ENCODE measurements at regions not wholly inside any gene's neighbourhood (a gene's known extent, or its start where the extent isn't known, plus 50 kb on each side); places are given as distances from the start of the nearest gene placed in this dataset.

DNA sequence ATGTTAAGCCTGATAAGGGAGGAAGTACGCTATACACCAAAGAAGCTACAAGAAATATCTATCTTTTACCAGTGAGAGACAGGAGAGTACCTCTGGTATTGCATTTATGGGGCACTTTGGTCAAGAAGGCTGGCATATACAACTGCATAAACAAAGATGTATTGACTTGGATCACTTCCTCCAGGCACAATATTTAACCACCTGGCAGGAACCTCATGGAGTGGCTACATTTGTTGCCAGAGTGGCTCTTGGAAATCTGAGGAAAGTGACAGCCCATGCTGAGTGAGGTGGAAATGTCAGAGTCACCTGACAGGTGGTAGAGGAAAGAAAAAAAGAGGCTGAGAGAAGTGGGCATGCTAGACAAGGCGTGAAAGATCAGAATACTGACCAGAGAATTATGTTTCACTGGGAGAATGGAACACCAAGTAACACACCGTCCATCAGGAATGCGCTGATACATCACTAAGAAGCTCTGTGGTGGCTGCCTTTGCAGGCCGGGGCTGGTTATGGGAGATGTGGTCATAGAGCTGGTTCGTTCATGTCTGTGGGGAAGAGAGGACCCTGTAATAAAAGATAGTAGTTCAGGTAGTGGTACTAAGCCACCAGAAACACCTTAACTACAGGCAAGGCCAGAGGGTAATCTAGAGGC, 61.4 kb upstream of the UFL1 start:
- no peak for DNase-seq (ENCODE audit: low read depth in 1 of 2, low spot score in 1 of 2)
- Histone ChIP-seq H3K27me3 (ENCODE audit: insufficient read depth, poor library complexity, severe bottlenecking) (no peaks in the 10 kb centered on the region), H3K27ac (replicated peaks) (no peak overlapping the region), H3K4me3 (replicated peaks; ENCODE audit: insufficient read depth, low read length) (no peak overlapping the region)
- TF ChIP-seq POLR2AphosphoS5 (IDR thresholded peaks at IDR 0.05; ENCODE audit: low read depth) (no peak), SPI1 (IDR thresholded peaks at IDR 0.05; ENCODE audit: borderline replicate concordance, low read depth) (no peak), GABPA (IDR thresholded peaks at IDR 0.05; ENCODE audit: low read depth) (no peak)
- TF ChIP-seq, protein P1, sequence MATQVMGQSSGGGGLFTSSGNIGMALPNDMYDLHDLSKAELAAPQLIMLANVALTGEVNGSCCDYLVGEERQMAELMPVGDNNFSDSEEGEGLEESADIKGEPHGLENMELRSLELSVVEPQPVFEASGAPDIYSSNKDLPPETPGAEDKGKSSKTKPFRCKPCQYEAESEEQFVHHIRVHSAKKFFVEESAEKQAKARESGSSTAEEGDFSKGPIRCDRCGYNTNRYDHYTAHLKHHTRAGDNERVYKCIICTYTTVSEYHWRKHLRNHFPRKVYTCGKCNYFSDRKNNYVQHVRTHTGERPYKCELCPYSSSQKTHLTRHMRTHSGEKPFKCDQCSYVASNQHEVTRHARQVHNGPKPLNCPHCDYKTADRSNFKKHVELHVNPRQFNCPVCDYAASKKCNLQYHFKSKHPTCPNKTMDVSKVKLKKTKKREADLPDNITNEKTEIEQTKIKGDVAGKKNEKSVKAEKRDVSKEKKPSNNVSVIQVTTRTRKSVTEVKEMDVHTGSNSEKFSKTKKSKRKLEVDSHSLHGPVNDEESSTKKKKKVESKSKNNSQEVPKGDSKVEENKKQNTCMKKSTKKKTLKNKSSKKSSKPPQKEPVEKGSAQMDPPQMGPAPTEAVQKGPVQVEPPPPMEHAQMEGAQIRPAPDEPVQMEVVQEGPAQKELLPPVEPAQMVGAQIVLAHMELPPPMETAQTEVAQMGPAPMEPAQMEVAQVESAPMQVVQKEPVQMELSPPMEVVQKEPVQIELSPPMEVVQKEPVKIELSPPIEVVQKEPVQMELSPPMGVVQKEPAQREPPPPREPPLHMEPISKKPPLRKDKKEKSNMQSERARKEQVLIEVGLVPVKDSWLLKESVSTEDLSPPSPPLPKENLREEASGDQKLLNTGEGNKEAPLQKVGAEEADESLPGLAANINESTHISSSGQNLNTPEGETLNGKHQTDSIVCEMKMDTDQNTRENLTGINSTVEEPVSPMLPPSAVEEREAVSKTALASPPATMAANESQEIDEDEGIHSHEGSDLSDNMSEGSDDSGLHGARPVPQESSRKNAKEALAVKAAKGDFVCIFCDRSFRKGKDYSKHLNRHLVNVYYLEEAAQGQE (IDR thresholded peaks at IDR 0.05; ENCODE audit: insufficient replicate concordance, low read depth), result no peak
- TF ChIP-seq, protein P2, sequence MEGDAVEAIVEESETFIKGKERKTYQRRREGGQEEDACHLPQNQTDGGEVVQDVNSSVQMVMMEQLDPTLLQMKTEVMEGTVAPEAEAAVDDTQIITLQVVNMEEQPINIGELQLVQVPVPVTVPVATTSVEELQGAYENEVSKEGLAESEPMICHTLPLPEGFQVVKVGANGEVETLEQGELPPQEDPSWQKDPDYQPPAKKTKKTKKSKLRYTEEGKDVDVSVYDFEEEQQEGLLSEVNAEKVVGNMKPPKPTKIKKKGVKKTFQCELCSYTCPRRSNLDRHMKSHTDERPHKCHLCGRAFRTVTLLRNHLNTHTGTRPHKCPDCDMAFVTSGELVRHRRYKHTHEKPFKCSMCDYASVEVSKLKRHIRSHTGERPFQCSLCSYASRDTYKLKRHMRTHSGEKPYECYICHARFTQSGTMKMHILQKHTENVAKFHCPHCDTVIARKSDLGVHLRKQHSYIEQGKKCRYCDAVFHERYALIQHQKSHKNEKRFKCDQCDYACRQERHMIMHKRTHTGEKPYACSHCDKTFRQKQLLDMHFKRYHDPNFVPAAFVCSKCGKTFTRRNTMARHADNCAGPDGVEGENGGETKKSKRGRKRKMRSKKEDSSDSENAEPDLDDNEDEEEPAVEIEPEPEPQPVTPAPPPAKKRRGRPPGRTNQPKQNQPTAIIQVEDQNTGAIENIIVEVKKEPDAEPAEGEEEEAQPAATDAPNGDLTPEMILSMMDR (IDR thresholded peaks at IDR 0.05; ENCODE audit: insufficient read depth, low read length), result no peak

DNA sequence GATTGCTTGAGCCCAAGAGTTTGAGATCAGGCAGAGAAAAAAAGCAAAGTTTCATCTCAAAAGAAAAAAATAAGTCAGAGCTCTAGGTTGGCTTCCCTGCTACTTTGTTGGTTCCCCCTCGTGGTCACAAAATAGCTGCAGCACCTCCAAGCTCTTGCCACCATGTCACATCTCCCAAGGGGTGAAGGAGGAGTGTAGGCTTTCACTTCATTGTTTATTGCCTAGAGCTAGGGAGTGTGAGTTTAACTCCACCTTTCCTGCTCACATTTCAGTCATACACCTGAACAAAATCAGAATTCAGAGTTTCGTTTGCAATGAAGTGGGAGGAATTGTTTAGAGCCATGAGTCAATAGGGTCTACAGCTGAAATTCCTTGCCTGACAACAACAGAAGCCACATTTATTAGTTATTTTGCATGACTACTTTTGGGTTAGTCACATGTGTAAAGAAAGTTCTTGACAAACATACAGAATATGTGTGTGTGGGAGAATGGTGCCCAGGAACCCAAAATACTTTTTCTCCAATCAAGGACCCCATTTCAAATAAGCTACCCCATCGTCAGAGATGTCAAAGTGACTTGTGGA, 56.2 kb upstream of the UFL1 start:
- no peaks in the 10 kb centered on the region for H3K27me3 ChIP-seq (ENCODE audit: insufficient read depth, poor library complexity, severe bottlenecking)
- TF ChIP-seq GABPA (IDR thresholded peaks at IDR 0.05; ENCODE audit: low read depth) (no peak), POLR2AphosphoS5 (IDR thresholded peaks at IDR 0.05; ENCODE audit: low read depth) (no peak)
- DNase-seq (ENCODE audit: low read depth in 1 of 2, low spot score in 1 of 2), result no peak

DNA sequence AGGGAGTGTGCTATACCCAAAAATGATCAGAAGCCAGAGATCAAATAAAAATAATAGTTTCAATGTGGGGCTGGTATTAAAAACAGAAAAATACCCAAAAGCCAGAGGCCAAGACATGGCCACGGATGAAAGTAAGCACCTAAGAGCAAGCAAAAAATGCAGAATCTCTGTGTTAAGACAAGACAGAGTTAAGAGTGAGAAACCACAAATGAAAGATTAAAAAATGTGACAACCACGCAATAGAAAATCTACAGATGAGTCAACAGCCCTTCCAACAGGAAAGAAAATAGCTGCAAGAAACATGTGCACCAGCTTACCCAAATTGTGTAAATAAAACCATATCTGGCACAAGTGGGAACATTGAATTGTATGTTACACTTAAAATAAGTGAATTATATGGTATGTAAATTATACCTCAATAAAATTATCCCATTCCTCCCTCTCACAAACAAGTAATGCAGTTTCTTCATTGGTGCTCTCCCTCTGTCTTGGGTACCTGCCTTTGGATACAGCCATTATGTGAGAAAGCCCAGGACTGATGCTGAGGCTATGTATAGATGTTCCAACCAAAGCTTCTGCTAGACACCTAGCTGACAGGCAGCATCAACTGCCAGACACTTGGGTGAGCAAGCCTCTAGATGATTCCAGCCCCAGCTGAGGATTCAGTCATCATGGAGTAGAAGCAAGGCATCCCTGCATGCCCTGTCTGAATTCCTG, 55.3 kb upstream of the UFL1 start:
- no peak for DNase-seq (ENCODE audit: low read depth in 1 of 2, low spot score in 1 of 2)
- TF ChIP-seq SPI1 (IDR thresholded peaks at IDR 0.05; ENCODE audit: borderline replicate concordance, low read depth), result no peak
- TF ChIP-seq GABPA (IDR thresholded peaks at IDR 0.05; ENCODE audit: low read depth), result no peak
- H3K27me3 ChIP-seq (ENCODE audit: insufficient read depth, poor library complexity, severe bottlenecking), result no peaks in the 10 kb centered on the region
- H3K4me3 ChIP-seq (replicated peaks; ENCODE audit: insufficient read depth, low read length), result no peak overlapping the region
- no peak overlapping the region for H3K27ac ChIP-seq (replicated peaks)

More for the DNA sequence above, 56.2 kb upstream of the UFL1 start:
- Histone ChIP-seq H3K27ac (replicated peaks) (no peak overlapping the region), H3K4me3 (replicated peaks; ENCODE audit: insufficient read depth, low read length) (no peak overlapping the region)

DNA sequence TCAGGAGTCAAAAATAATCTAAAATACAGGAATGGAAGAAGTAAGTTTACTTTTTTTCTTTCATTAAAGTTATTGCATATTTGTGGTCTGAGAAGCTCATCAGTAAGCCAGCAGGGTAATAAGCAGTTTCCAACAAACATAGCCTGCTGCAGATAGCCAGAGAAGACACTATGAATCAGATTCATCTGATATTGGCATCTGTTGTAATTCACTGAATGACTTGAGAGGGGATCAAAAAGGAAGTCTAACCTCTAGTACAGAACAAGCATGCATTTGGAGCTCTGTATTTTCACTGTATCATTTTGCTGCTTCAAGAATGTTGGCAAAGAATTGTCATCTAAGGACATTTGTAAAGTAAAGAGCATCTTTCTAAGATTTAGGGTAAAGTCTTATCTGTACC, 53.8 kb upstream of the UFL1 start:
- no peak for DNase-seq (ENCODE audit: low read depth in 1 of 2, low spot score in 1 of 2)
- no peak for TF ChIP-seq SPI1 (IDR thresholded peaks at IDR 0.05; ENCODE audit: borderline replicate concordance, low read depth)
- Histone ChIP-seq H3K27ac (replicated peaks) (no peak overlapping the region), H3K4me3 (replicated peaks; ENCODE audit: insufficient read depth, low read length) (no peak overlapping the region), H3K27me3 (ENCODE audit: insufficient read depth, poor library complexity, severe bottlenecking) (no peaks in the 10 kb centered on the region)

DNA sequence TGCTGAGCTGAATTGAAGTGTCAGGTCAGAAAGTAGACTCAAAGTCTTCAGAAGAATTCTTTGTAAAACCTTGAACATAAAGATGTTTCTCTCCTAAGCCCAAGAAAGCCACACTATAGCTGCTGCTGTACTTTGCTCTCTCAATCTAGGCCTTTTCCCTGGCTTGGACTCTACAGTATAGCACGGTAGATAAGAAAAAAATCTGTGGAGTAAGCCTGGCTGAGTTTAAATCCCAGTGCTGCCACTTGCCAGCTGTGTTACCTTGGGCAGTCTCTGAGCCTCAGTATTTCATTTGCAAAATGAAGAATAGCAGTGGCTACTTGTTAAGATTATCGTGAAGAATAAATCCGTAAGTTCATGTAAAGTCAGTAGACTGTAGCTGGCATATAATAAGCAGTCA, 53.3 kb upstream of the UFL1 start:
- TF ChIP-seq, protein P2 (IDR thresholded peaks at IDR 0.05; ENCODE audit: insufficient read depth, low read length), result no peak
- TF ChIP-seq GABPA (IDR thresholded peaks at IDR 0.05; ENCODE audit: low read depth) (no peak), SPI1 (IDR thresholded peaks at IDR 0.05; ENCODE audit: borderline replicate concordance, low read depth) (no peak), POLR2AphosphoS5 (IDR thresholded peaks at IDR 0.05; ENCODE audit: low read depth) (no peak)
- TF ChIP-seq, protein P1 (IDR thresholded peaks at IDR 0.05; ENCODE audit: insufficient replicate concordance, low read depth), result no peak
- Histone ChIP-seq H3K4me3 (replicated peaks; ENCODE audit: insufficient read depth, low read length) (no peak overlapping the region), H3K27ac (replicated peaks) (no peak overlapping the region), H3K27me3 (ENCODE audit: insufficient read depth, poor library complexity, severe bottlenecking) (no peaks in the 10 kb centered on the region)
- no peak for DNase-seq (ENCODE audit: low read depth in 1 of 2, low spot score in 1 of 2)
